NAMALWA (cell line): ENCODE measurements at regions not wholly inside any gene's neighbourhood (a gene's known extent, or its start where the extent isn't known, plus 50 kb on each side); places are given as distances from the start of the nearest gene placed in this dataset.
"Not testable (repeated sequence)": the region's sequence is repeated elsewhere in the genome, so short reads cannot be mapped to it uniquely, and the experiment has no call there.

ENCODE experiments used
- DNase-seq: peaks from one replicate; pipeline ENCODE4 v3.0.0-alpha.2; 2015; ENCODE audit warnings: low spot score

DNA sequence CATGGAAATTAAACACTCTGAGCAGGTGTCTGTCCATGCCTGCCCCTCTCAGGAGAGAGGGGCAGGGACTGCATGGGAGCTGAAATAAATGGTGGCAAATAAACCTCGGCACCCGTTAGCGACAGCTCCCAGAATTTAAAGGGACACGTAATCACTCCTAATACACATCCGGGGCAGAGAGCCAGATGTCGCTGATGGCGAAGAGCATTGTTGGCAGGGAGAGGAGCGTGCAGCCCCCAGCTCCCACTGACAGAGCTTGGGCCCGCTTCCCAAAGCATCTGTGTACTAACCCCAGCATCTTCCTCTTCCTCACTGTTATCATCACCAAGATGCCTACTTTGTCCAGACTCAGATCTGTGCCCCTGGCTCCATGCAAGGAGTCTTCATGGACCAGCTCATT is 85.8 kb downstream of the IRX5 start:
- DNase-seq, result no peak

DNA sequence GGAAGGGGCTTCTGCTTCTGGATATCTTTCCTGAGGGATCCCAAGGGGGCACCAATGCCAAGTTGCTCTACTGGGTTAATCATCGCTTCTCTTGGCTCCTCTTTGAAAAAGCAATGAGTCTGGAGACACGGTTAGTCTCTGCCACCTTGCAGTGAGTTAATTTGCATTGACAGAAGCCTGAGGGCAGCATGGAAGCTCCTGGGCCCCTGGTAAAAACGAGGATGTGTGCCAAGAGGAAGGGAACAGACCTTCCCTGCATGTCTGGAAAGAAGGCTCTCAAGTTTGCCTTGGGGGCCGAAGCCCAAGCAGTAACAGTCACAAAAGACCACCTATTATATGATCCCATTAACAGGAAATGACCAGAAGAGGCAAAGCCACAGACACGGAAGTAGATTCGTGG is 86.7 kb downstream of the IRX5 start:
- no peak for DNase-seq

DNA sequence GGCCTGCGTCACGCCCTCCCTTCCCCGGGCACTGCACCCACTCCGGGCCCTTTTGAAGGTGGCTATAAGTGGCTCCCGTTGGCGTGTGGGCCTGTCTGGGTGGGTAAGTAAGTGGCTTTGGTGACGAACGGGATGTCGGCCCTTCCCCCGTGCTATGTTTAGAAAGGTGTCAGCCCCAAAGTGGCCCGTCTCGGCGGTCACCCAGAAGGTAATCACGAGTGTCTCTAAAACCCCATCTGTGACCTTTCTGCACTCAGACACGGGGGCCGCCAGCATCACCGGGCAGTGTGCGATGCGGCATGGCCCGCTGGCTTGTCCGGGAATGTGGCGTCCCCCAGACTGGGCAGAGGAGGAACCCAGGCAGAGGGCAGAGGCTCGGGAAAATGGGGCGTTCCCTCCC is 88.2 kb downstream of the IRX5 start:
- DNase-seq, result no peak

DNA sequence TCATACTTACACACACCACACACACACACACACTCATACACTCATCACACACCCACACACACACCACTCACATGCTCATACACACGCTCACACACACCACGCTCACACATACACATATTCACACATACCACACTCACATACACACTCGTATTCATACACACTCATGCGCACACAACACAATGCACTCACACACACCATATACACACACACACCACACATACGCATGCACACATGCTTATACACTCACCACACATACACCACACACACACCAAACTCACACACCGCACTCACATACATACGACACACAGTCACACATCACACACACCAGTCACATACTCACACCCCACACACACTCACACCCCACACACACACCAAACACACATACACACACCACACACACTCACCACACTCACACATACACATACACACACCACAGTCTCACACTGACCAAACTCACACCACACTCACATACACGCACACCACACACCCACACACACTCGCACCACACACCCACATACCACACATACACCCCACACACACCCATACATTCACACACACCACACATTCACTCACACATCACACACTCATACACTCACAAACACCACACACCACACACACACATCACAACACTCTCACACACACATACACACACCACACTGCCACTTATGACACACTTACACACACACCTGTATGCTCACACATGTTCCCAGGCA is 88.9 kb downstream of the IRX5 start:
- no peak for DNase-seq

DNA sequence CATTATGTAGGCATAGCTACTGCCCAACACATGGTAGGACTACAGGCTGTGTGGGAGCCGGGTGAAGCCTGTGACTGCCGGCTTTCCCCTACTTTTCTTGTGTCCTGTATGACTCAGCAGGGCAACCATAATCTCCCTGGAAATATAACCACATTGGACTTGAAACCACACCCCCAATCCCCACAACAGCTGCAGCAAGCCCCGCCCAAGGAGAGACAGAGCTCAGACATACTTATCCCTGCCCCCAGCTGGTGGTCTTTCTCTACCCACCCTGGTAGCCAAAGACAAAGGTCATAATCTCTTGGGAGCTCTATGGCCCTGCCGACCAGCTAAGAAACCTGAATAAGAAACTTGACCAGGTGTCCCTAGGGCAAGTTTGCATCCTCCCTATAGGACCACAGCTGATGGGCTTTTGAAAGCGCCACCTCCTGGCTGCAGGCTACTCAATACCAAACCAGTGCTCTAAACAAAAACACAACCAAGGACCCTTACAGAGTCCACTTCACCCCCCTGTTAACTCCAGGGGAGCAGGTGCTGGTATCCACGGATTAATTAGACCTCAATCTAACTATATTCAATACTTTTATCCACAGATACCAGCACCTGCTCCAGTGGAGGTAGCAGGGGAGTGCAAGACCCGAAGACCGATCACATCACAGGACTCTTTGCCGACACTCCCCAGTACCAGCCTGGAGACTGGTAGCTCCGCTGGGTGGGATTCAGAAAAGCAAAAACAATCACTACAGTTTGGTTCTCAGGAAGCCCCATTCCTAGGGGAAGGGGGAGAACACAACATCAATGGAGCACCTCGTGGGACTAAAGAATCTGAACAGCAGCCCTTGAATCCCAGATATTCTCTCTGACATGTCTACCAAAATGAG is 91.2 kb downstream of the IRX5 start:
- peak; percentile 9 for DNase-seq

DNA sequence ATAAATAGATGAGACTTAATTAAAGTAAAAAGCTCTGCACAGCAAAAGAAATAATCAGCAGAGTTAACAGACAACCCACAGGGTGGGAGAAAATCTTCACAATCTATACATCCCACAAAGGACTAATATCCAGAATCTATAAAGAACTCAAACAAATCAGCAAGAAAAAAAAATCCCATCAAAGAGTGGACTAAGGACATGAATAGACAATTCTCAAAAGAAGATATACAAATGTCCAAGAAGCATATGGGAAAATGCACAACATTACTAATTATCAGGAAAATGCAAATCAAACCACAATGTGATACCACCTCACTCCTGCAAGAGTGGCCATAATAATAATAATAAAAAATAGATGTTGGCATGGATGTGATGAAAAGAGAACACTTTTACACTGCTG is 96.6 kb downstream of the IRX5 start:
- not testable (repeated sequence) for DNase-seq

DNA sequence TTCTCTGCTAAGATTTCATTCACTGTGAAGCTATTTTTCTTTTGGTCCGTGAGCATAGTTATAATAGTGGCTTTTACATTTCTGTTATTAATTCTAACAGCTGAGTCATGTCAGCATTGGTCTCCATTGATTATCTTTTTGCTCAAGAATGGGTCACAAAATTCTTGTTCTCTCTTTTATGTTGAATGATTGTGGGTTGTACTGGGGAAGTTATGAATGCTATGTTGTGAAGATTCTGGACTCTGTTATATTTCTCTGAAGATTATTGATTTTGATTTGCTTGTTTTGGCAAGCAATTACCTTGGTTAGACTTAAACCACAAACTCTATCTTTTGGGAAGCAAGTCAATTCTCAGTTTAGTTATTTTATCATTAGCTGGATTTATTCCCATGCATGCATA is 98.8 kb downstream of the IRX5 start:
- no peak for DNase-seq

DNA sequence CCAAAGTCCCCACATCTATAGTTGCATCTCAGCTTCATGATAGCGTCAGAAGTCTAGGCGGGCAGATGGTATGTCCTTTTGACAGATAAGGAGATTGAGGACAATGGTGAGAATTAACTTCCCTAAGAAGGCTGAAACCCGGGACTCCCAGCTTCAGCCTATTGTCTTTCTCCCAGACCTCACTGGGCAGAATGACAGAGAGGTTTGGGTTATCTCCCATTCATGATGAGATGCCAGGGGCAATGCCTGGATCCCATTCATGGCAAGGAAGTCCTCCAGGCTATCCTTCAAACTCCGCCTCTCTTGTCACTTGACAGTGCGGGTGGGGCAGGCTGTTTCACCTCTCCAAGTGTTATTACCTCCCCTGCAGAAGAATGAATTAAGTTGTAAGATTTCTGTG is 100.3 kb downstream of the IRX5 start:
- no peak for DNase-seq

DNA sequence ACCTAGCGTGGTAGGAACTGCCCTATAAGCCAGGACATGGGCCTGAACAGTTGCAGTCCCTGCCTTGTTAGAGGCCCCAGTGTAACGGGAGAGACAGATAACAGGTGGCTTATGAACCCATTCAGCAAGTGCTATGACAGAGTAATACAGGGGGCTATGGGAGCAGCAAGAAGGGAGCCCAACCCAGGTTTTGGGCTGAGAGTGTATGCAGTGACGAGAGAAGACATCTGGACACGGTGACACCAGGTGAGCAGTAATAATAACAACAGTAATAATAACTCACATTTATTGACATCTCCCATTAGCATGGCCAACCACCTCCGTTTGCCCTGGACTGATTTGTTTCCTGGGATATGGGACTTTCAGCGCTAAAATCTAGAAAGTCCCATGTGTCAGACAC is 100.8 kb downstream of the IRX5 start:
- DNase-seq, result no peak

DNA sequence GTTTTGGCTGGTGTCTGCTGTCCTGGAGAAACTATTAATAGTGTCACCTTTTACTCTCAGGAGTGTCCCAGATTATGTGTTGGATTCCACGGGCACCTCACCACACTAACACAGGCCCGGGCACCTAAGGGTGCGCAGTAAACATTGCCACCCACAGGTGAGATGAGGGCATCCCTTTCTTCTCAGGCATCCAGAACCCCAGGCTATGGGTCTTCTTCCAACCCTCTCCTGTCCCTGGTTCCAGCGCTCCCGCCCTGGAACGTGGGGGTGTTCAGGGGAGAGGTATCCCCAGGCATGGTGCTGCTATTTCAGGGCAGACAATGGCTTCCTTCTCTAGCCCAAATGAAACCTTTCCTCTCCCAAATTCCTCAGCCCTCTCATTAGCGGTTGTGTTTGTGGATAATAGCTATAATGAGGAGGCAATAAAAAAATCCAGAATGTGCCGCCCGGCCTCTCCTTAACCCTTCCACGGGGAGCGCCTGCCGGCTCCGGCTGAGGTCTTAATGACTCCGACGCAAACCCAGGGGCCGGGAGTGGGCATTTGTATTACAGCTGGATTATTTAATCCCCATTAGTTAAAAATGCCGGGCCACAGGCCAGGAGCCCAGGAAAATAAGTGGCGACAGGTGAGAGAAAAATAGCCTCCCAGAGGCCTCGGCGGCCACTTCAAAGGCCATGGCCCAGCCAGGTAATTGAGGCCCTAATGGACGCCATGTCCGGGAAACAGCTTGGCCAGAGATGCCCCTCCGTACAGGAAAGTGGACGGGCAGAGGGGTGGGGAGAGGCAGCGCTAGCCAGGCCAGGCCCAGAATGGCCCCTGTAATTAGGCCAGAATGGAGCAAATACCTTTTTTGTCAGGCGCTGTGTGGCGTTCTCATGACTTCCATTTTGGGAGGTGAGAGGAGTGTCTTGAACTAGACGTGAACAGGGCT is 102.8 kb downstream of the IRX5 start:
- no peak for DNase-seq

DNA sequence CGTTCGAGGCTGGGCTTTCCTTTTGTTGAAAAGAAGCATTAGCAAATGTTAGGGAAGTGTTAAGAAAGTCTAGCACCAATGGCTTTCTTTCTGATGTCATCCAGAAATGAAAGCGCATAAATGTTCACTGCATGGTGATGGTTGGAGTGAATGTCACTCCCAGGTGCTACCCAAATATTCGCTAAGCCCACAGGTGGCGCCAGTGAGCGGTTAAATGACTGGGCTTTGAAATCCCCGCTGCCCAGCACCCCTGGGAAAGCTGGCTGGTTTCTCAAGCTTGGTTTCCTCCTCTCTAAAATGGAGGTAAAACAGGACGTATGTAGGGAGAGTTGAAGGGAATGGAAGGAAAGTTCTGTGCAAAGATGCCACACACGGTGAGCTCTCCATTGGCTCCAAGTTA is 104.4 kb downstream of the IRX5 start:
- DNase-seq, result peak; percentile 59

DNA sequence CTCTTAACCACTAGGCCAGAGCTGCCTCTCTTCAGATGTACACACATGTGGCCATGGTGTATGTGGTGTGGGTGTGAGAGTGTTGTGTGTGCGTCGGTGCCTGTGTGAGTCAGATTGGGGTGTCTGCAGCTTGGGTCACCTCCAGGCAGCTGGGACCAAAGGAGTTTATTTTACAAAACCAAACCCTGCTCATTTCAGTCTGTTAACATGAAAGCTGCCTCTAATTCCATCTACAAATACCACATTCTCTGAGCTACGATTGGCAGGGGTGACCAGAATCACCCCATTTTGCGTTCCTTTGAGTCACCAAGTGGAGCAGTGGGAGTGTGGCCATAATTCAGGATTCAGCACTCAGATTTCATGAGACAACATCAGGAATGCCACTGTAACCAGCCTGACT is 105.3 kb downstream of the IRX5 start:
- no peak for DNase-seq

DNA sequence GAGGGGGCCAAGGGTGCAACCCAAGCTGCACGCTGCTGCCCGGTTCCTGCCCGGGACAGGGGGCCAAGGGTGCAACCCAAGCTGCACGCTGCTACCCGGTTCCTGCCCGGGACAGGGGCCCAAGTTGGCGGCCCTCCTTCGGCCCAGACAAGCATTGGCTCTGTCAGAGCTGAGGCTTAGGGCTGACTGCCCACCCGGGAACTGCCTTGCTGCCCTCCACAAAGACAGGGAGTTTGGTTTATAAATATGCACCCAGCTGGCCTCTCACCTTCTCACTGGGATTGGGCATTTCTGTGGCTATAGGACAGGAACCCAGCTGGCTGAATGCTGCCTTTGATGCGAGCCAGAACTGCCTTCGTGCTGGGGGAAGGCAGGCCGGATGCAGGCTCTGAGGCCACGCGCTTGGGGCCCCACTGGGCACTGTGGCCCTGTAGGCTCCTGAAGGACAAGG is 105.7 kb downstream of the IRX5 start:
- no peak for DNase-seq

DNA sequence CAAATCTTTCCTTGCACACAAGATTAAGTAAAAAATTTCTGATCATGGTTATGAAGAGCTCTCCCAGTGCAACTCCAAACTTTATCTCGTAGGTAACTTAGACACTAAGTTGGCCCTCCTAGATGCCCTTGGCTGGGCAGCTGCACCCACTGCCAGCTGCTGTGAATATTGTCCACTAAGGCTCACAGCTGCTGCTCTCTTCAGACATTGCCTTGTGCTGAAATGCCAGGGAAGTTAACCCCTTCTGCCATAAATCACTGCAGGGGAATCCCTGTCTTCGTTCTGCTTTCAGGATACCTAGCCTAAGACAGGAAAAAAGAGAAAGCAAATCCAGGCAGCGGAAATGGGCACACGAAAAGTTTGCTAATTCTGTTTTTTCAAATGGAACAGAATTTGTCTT is 106.4 kb downstream of the IRX5 start:
- no peak for DNase-seq

DNA sequence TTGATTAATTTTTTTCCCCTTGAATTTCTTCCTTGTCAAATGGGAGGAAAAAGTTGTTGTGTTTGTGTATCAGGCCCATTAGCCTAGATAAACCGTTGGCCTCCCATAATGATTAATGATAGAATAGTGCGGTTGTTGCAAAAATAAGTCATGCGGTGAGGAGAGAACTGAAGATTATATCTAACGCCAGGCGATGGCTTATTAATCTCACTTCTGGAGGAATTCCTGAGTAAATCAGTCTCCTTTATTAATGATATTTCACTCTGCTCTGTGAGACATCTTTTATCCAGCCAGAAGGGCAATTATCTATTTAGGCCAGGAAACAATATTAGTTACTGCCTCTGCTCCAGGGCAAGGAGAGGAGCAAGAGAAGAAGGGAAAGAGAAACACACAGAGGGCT is 107.3 kb downstream of the IRX5 start:
- no peak for DNase-seq

DNA sequence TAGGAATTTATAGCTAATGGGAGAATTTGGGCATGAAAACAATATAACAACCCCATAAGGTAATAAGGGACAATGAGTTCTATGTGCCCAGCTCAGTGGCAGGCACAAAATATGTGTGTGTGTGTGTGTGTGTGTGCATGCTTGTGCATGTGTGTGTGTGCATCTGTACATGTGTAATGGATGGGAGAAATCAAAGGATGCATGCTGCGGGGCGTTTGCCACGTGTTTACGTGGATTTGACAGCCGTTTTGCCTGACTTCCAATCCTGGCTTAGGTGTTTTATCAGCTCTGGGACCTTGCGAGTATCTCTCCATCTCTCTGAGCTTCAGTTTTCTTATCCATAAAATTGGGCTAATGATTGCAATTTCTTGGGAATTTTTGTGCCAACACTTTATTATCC is 108.4 kb downstream of the IRX5 start:
- no peak for DNase-seq

DNA sequence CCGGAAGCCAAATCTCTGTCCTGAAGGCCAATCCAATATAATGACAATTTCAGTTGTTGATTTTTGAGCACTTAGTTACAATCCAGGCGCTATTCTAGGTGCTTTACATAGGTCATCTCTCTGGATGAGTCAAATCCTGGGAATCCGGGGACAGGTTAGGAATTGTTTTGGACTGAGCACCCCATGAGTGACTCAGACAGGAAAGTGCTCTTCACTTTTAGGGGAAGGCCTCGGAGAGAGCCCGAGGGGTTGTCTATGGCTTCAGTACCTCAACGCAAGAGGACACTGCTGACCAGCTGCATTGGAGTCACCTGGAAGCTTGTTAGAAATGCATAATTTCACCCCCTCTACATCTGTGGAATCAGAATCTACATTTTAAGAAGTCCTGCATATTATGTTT is 108.8 kb downstream of the IRX5 start:
- DNase-seq, result no peak

DNA sequence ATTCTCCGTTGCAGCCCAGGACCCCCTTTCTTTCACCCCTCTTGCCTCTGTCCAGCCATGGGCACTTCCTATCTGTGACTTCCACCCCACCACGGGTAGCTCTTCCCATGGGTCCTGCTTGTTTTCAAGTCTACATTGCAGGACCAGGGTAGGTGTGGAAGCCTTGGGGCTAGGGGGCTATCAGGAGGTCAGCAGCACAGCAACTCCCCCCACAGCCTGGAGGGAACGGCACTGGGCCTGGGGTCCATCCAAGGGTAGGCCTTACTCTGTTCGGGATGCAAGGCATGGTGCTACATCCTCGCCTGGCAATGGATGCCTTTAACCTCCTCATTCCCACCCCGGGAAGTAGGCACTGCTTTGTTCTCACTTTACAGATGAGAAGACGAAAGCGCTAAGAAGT is 109.3 kb downstream of the IRX5 start:
- DNase-seq, result no peak

DNA sequence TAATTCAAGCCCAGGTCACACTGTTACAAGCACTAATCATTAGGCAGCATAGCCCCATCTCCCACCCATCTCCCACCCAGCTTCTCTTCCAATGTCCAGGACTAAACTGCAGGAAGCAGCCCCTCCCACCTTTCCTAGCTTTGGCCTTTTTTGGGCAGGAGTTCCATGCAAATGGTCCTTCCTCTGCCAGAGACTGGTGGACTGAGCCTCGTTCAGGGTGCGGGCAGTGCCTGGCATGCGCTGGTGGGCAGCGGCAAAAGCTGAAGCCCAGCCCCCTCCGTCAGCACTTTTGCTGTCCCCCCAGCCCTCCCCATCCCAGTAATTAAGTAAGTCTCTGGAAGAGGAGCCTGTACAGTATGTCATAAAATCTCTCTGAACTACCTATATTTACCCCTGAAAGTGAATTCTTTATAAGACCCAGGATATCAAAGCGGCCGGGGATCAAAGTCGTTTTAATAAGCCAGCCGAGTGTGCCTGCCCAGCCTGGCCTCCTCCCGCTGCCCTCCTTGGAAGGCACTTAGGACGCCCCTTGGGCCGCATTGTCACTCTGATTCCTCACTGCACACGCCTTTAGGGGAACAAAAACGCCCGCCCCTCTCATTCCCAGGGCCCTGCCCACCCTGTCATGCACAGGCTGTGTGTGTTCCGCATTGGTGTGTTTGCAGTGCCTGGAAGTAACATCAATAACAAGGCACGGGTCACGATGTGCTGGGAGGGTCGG is 109.9 kb downstream of the IRX5 start:
- no peak for DNase-seq

DNA sequence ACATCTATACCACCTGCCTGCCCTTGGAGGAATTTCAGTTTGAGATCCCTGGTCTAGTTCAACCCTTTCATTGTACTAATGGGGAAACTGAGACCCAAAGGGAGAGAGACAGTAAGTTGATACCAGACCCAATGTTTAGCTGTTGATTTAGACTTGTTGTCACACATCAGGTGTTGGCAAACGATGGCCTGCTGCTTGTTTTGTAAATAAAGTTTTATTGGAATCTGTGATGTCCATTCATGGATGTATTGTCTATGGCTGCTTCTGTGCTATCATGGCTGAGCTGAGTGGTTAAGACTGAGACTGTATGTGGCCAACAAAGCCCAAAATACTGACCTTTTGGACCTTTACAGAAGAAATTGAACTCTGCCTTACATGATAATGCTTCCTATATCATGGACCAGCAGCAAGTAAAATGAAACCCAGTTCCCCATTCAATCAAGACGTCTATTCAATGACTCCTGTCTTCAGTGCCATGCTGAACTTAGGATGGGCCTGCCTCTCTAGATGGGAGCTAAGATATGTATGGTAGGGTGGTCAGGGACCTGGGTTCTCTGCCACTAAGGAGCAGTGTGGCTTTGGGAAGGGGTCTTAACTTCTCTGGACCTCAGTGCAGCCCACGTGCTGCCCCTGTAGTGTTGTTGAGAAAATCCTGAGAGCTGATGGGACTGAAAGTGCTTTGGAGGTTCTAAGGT is 111.0 kb downstream of the IRX5 start:
- DNase-seq, result no peak
